Fibroblast of lung (primary cell): ENCODE measurements at regions not wholly inside any gene's neighbourhood (a gene's known extent, or its start where the extent isn't known, plus 50 kb on each side); places are given as distances from the start of the nearest gene placed in this dataset.

Experiments used
- DNase-seq, 2 donors: peaks; one replicate each; pipeline versions ENCODE4 v3.0.0 to v3.0.0-alpha.2; 2010; ENCODE audit warnings: low read depth in 2 of 2
- H2AFZ ChIP-seq: 2 replicates; pipeline ENCODE4 v1.5.1; 2012; ENCODE audit warnings: low read length, control low read depth, inconsistent platforms
- H3K27ac ChIP-seq: 2 replicates; pipeline ENCODE4 v1.5.1; 2011; ENCODE audit warnings: low read length, control low read depth; ENCODE audit not compliant: insufficient read depth
- H3K27me3 ChIP-seq: 2 replicates; pipeline ENCODE4 v1.5.1; 2011; ENCODE audit warnings: mild to moderate bottlenecking, low read length; ENCODE audit not compliant: control insufficient read depth, insufficient read depth
- H3K36me3 ChIP-seq: 2 replicates; pipeline ENCODE4 v1.5.1; 2011; ENCODE audit warnings: low read length; ENCODE audit not compliant: control insufficient read depth, insufficient read depth
- H3K4me1 ChIP-seq: 2 replicates; pipeline ENCODE4 v1.5.1; 2011; ENCODE audit warnings: low read length; ENCODE audit not compliant: control insufficient read depth, insufficient read depth; ENCODE audit errors: extremely low read depth
- H3K4me2 ChIP-seq: 2 replicates; pipeline ENCODE4 v1.5.1; 2011; ENCODE audit warnings: low read length, control low read depth; ENCODE audit not compliant: insufficient read depth; ENCODE audit errors: extremely low read depth
- H3K4me3 ChIP-seq, 4 experiments: fragments of 200-600 bp in 1 of 4; sonication (generic) in 1 of 4; replicated peaks in 1 of 4; 2 replicates each; pipeline ENCODE4 v1.5.1; 2011 to 2016; ENCODE audit warnings: low read length in 4 of 4, low read depth in 3 of 4, mild to moderate bottlenecking in 3 of 4, control low read depth in 2 of 4, inconsistent platforms in 1 of 4, mixed read lengths in 1 of 4; ENCODE audit not compliant: insufficient read depth in 1 of 4; ENCODE audit errors: control extremely low read depth in 1 of 4
- H3K79me2 ChIP-seq: 2 replicates; pipeline ENCODE4 v1.5.1; 2012; ENCODE audit warnings: mild to moderate bottlenecking, low read length, inconsistent platforms; ENCODE audit not compliant: control insufficient read depth, insufficient read depth
- H3K9ac ChIP-seq: 2 replicates; pipeline ENCODE4 v1.5.1; 2011; ENCODE audit warnings: mild to moderate bottlenecking, low read length, control low read depth; ENCODE audit not compliant: insufficient read depth
- H3K9me3 ChIP-seq: 2 replicates; pipeline ENCODE4 v1.5.1; 2012; ENCODE audit warnings: low read depth, low read length; ENCODE audit not compliant: control insufficient read depth, insufficient read depth
- H4K20me1 ChIP-seq: 2 replicates; pipeline ENCODE4 v1.5.1; 2011; ENCODE audit warnings: low read length; ENCODE audit not compliant: control insufficient read depth, insufficient read depth; ENCODE audit errors: extremely low read depth
- EZH2 ChIP-seq: IDR thresholded peaks from 2 replicates; pipeline ENCODE4 v1.5.1; 2012; ENCODE audit warnings: low read length, control low read depth, mild to moderate bottlenecking; ENCODE audit errors: missing control alignments
- TF ChIP-seq, protein P1 (sequence below), 2 donors: IDR thresholded peaks in 1 of 2; conservative IDR thresholded peaks in 1 of 2; 1 replicate in 1 of 2; 2 replicates in 1 of 2; pipeline ENCODE4 v1.5.1; 2011 to 2012; ENCODE audit warnings: low read length in 2 of 2, control low read depth in 1 of 2, inconsistent platforms in 1 of 2, low read depth in 1 of 2, mild to moderate bottlenecking in 1 of 2

DNA sequence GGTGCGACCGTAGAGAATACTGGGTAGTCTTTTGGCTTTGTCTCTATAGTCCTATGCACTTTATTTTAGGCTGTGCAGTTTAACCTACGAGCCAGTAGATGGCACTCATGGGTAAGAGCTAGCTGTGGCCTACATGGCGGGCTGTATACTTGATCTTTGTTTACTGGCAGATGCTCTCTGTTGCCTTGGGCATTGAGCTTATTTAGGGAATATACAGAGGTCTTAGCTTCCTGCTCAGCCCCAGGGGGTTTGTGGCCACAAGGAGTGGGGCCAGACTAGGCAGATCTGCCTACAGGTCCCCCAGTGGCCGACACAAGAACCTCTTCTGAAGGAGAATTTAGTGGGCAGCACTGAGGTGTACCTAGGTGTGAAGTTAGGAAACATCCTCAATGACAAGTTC lies 227.6 kb upstream of the HDX start:
- no peak for TF ChIP-seq EZH2
- TF ChIP-seq, protein P1, sequence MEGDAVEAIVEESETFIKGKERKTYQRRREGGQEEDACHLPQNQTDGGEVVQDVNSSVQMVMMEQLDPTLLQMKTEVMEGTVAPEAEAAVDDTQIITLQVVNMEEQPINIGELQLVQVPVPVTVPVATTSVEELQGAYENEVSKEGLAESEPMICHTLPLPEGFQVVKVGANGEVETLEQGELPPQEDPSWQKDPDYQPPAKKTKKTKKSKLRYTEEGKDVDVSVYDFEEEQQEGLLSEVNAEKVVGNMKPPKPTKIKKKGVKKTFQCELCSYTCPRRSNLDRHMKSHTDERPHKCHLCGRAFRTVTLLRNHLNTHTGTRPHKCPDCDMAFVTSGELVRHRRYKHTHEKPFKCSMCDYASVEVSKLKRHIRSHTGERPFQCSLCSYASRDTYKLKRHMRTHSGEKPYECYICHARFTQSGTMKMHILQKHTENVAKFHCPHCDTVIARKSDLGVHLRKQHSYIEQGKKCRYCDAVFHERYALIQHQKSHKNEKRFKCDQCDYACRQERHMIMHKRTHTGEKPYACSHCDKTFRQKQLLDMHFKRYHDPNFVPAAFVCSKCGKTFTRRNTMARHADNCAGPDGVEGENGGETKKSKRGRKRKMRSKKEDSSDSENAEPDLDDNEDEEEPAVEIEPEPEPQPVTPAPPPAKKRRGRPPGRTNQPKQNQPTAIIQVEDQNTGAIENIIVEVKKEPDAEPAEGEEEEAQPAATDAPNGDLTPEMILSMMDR (conservative IDR thresholded peaks at IDR 0.05 in 1 of 2, IDR thresholded peaks at IDR 0.05 in 1 of 2; ENCODE audit: low read depth in 1 of 2, low read length in 2 of 2) = peak; percentile 75 to 82
- H2AFZ ChIP-seq = peak overlapping the region; percentile 49
- DNase-seq = peak; percentile 8 to 51

DNA sequence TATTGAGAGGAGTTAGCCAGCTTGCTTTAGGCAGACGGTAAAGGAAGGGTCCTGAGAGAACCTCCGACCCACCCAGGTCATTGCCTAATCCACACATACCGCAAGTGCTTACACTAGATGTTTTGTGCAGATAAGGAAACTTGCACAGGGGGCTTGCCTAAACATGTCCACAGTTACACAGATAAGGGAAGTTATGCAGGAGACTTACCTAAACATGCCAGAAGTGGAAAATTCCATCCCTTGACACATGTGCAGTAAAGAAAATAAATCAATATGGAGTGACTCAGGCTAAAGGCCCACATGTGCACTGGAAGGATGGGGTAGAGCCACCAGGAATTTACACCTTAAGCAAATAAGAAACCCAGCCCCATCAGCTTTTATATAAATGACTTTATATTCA lies 232.8 kb upstream of the HDX start:
- no peaks in the 10 kb centered on the region for H3K27me3 ChIP-seq
- peak; percentile 6 to 8 for DNase-seq

More for the DNA sequence above, 227.6 kb upstream of the HDX start:
- Histone ChIP-seq H3K4me2 (no peak overlapping the region), H3K9ac (no peak overlapping the region), H3K4me1 (no peaks in the 10 kb centered on the region), H3K27ac (no peak overlapping the region), H3K36me3 (no peaks in the 10 kb centered on the region), H3K4me3 (no peak overlapping the region), H4K20me1 (no peaks in the 10 kb centered on the region), H3K9me3 (no peaks in the 10 kb centered on the region), H3K79me2 (no peaks in the 10 kb centered on the region), H3K27me3 (no peaks in the 10 kb centered on the region)

DNA sequence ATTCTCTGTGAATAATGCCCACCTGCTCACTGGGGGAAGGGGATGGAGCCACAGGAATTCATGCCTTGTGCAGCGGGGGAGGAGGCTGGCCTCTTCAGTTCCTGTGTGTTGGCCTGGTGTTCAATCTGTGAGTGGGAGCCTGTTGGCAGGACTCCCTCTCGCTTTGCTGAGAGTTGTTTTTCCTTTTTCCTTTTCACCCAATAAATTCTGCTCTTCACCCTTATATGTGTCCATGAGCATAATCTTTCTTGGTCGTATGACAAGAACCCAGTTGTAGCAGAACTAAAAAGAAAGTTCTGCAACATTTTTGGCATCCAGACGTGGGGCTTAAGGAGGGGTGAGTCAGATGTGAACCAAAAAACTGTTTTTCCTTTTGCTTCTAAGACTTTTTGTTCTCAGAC lies 235.2 kb upstream of the HDX start:
- H3K4me3 ChIP-seq = no peak overlapping the region
- H3K79me2 ChIP-seq = no peaks in the 10 kb centered on the region
- H3K27ac ChIP-seq = no peak overlapping the region
- H3K4me2 ChIP-seq = no peak overlapping the region
- no peak for TF ChIP-seq EZH2
- TF ChIP-seq, protein P1 (conservative IDR thresholded peaks at IDR 0.05 in 1 of 2, IDR thresholded peaks at IDR 0.05 in 1 of 2; ENCODE audit: low read depth in 1 of 2, low read length in 2 of 2) = no peak
- no peaks in the 10 kb centered on the region for H4K20me1 ChIP-seq
- H3K36me3 ChIP-seq = no peaks in the 10 kb centered on the region
- H3K9me3 ChIP-seq = no peaks in the 10 kb centered on the region
- no peak overlapping the region for H2AFZ ChIP-seq
- no peaks in the 10 kb centered on the region for H3K4me1 ChIP-seq
- DNase-seq = peak; percentile 9 to 71
- no peak overlapping the region for H3K9ac ChIP-seq
- no peaks in the 10 kb centered on the region for H3K27me3 ChIP-seq

More for the DNA sequence above, 232.8 kb upstream of the HDX start:
- Histone ChIP-seq H3K4me3 (no peak overlapping the region), H3K27ac (no peak overlapping the region), H3K9ac (no peak overlapping the region), H3K4me1 (no peaks in the 10 kb centered on the region), H3K9me3 (no peaks in the 10 kb centered on the region), H3K4me2 (no peak overlapping the region), H3K79me2 (no peaks in the 10 kb centered on the region), H2AFZ (no peak overlapping the region), H4K20me1 (no peaks in the 10 kb centered on the region), H3K36me3 (no peaks in the 10 kb centered on the region)
- TF ChIP-seq, protein P1 (conservative IDR thresholded peaks at IDR 0.05 in 1 of 2, IDR thresholded peaks at IDR 0.05 in 1 of 2; ENCODE audit: low read depth in 1 of 2, low read length in 2 of 2) = no peak
- no peak for TF ChIP-seq EZH2
